Trophoblast cell (in vitro differentiated cells and primary cell): ENCODE measurements at regions not wholly inside any gene's neighbourhood (a gene's known extent, or its start where the extent isn't known, plus 50 kb on each side); places are given as distances from the start of the nearest gene placed in this dataset.

Experiments used
- DNase-seq, 2 donors: peaks; one replicate each; pipeline ENCODE4 v3.0.0-alpha.2; 2016
- H2AFZ ChIP-seq: 2 replicates; pipeline ENCODE4 v1.6.1; 2013; ENCODE audit warnings: low read length, moderate library complexity, mild to moderate bottlenecking; ENCODE audit not compliant: insufficient read depth, poor library complexity
- H2AK5ac ChIP-seq: 2 replicates; pipeline ENCODE4 v1.6.1; 2013; ENCODE audit warnings: mild to moderate bottlenecking, low read length
- H2BK120ac ChIP-seq: 2 replicates; pipeline ENCODE4 v1.6.1; 2013; ENCODE audit warnings: low read length, mild to moderate bottlenecking, moderate library complexity; ENCODE audit not compliant: insufficient read depth, poor library complexity
- H2BK12ac ChIP-seq: 2 replicates; pipeline ENCODE4 v1.6.1; 2013; ENCODE audit warnings: mild to moderate bottlenecking, low read length, moderate library complexity
- H2BK5ac ChIP-seq: 2 replicates; pipeline ENCODE4 v1.6.1; 2013; ENCODE audit warnings: low read length, low read depth, moderate library complexity, mild to moderate bottlenecking; ENCODE audit not compliant: poor library complexity
- H3K14ac ChIP-seq: 2 replicates; pipeline ENCODE4 v1.6.1; 2013; ENCODE audit warnings: mild to moderate bottlenecking, low read length
- H3K18ac ChIP-seq: 2 replicates; pipeline ENCODE4 v1.6.1; 2013; ENCODE audit warnings: mild to moderate bottlenecking, low read length
- H3K23ac ChIP-seq: 2 replicates; pipeline ENCODE4 v1.6.1; 2013; ENCODE audit warnings: low read length
- H3K27ac ChIP-seq: 2 replicates; pipeline ENCODE4 v1.5.1; 2013; ENCODE audit warnings: low read depth, mild to moderate bottlenecking, inconsistent platforms, low read length, moderate library complexity
- H3K27me3 ChIP-seq: 2 replicates; pipeline ENCODE4 v1.6.1; 2013; ENCODE audit warnings: inconsistent platforms, mild to moderate bottlenecking, low read length, moderate library complexity; ENCODE audit not compliant: insufficient read depth
- H3K36me3 ChIP-seq, 2 experiments: 1 replicate in 1 of 2; 2 replicates in 1 of 2; pipeline ENCODE4 v1.6.1; 2013; ENCODE audit warnings: low read length in 2 of 2, mild to moderate bottlenecking in 2 of 2, moderate library complexity in 1 of 2; ENCODE audit not compliant: insufficient read depth in 2 of 2, control insufficient read depth in 1 of 2
- H3K4ac ChIP-seq: 2 replicates; pipeline ENCODE4 v1.6.1; 2013; ENCODE audit warnings: low read depth, mild to moderate bottlenecking, low read length, moderate library complexity
- H3K4me1 ChIP-seq, 2 experiments: 1 replicate in 1 of 2; 2 replicates in 1 of 2; pipeline ENCODE4 v1.6.1; 2013; ENCODE audit warnings: low read length in 2 of 2, mild to moderate bottlenecking in 2 of 2, moderate library complexity in 1 of 2; ENCODE audit not compliant: insufficient read depth in 2 of 2, control insufficient read depth in 1 of 2
- H3K4me2 ChIP-seq: 2 replicates; pipeline ENCODE4 v1.6.1; 2013; ENCODE audit warnings: inconsistent platforms, mild to moderate bottlenecking, low read length, moderate library complexity
- H3K4me3 ChIP-seq: 2 replicates; pipeline ENCODE4 v1.5.1; 2013; ENCODE audit warnings: mild to moderate bottlenecking, low read depth, low read length, inconsistent platforms
- H3K79me1 ChIP-seq: one replicate; pipeline ENCODE4 v1.6.1; 2013; ENCODE audit warnings: low read length
- H3K79me2 ChIP-seq: 2 replicates; pipeline ENCODE4 v1.6.1; 2013; ENCODE audit warnings: low read length, mild to moderate bottlenecking; ENCODE audit not compliant: control insufficient read depth, insufficient read depth, poor library complexity
- H3K9ac ChIP-seq: 2 replicates; pipeline ENCODE4 v1.6.1; 2013; ENCODE audit warnings: mild to moderate bottlenecking, low read length
- H3K9me3 ChIP-seq: 2 replicates; pipeline ENCODE4 v1.6.1; 2013; ENCODE audit warnings: low read depth, mild to moderate bottlenecking, control low read depth, inconsistent platforms, low read length; ENCODE audit not compliant: insufficient read depth
- H4K12ac ChIP-seq: 2 replicates; pipeline ENCODE4 v1.6.1; 2013; ENCODE audit warnings: low read depth, mild to moderate bottlenecking, low read length, moderate library complexity
- H4K8ac ChIP-seq: 2 replicates; pipeline ENCODE4 v1.6.1; 2013; ENCODE audit warnings: low read depth, mild to moderate bottlenecking, low read length, moderate library complexity
- H4K91ac ChIP-seq: one replicate; pipeline ENCODE4 v1.6.1; 2013; ENCODE audit warnings: low read depth, mild to moderate bottlenecking, low read length, moderate library complexity
- WGBS: extraction: QIAGEN DNeasy Blood & Tissue Kit; methylation state at CpG from one replicate; pipeline ENCODE4 v1.1.7; 2013; ENCODE audit warnings: missing lambda C conversion rate; ENCODE audit not compliant: insufficient read length, insufficient coverage; ENCODE audit errors: extremely low coverage; 5-methylcytosine and 5-hydroxymethylcytosine counted together

DNA sequence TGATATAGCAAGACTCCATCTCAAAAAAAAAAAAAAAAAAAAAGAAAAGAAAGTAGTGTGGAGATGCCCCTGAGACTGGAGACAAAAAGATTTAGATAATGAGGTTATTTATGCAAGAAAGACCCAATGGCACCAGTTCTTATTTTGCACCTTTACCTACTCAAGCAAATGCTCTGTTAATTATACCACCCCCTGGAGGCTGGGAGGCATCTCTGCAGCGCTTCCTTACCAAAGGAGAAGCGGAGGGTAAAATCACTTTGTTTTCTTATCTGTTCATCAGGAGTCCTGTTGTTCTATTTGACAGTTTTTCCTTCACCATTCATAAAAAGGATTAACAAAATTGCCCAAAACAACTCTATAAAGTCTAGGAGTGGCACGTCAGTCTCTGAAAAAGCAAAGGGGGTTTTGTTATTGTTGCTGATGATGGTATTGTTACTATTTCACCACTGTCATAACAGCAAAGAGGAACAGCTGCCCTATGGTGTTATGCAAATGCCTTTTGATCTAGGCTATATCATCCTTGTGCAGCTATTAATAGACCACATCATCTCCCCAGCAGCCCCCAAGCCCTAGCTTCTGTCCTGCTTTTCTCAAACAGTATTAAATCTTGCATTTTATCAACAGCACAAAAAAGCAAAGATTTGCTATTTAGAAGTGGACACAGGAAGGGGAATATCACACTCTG, 174.0 kb downstream of the PALM2AKAP2 start:
- H2BK5ac ChIP-seq: no peak overlapping the region
- H3K4me2 ChIP-seq: no peak overlapping the region
- no peak overlapping the region for H3K4ac ChIP-seq
- H3K9ac ChIP-seq: no peak overlapping the region
- no CpG with 5 or more reads among the region's 3 CpGs for WGBS
- no peak overlapping the region for H2AFZ ChIP-seq
- H3K14ac ChIP-seq: no peak overlapping the region
- no peak overlapping the region for H2BK120ac ChIP-seq
- H3K4me1 ChIP-seq: no peaks in the 10 kb centered on the region
- no peaks in the 10 kb centered on the region for H3K9me3 ChIP-seq
- no peak overlapping the region for H3K18ac ChIP-seq
- no peak overlapping the region for H4K91ac ChIP-seq
- H3K79me1 ChIP-seq: no peaks in the 10 kb centered on the region
- H2AK5ac ChIP-seq: no peak overlapping the region
- H3K23ac ChIP-seq: no peak overlapping the region
- H3K79me2 ChIP-seq: no peaks in the 10 kb centered on the region
- no peaks in the 10 kb centered on the region for H3K27me3 ChIP-seq
- H3K36me3 ChIP-seq: no peaks in the 10 kb centered on the region
- H4K12ac ChIP-seq: no peak overlapping the region
- H4K8ac ChIP-seq: no peak overlapping the region
- H2BK12ac ChIP-seq: no peak overlapping the region
- H3K27ac ChIP-seq: no peak overlapping the region
- no peak for DNase-seq
- no peak overlapping the region for H3K4me3 ChIP-seq

GRCh38 chr9:109956717-109957440, 176.9 kb downstream of the PALM2AKAP2 start:
- Histone ChIP-seq H3K79me1 (no peaks in the 10 kb centered on the region), H3K4ac (no peak overlapping the region), H3K36me3 (no peaks in the 10 kb centered on the region), H4K8ac (no peak overlapping the region), H3K4me1 (no peaks in the 10 kb centered on the region), H2AK5ac (no peak overlapping the region), H2BK12ac (no peak overlapping the region), H3K23ac (no peak overlapping the region), H3K18ac (no peak overlapping the region), H2AFZ (no peak overlapping the region), H2BK5ac (no peak overlapping the region), H3K27ac (no peak overlapping the region), H3K9me3 (no peaks in the 10 kb centered on the region), H3K4me3 (no peak overlapping the region), H2BK120ac (no peak overlapping the region), H3K4me2 (no peak overlapping the region), H4K91ac (no peak overlapping the region), H4K12ac (no peak overlapping the region), H3K27me3 (no peaks in the 10 kb centered on the region), H3K9ac (no peak overlapping the region), H3K14ac (no peak overlapping the region), H3K79me2 (no peaks in the 10 kb centered on the region)
- no CpG with 5 or more reads among the region's 9 CpGs for WGBS
- peak in 1 of 2 donors; percentile 15 for DNase-seq

GRCh38 chr9:109959679-109960078, 179.7 kb downstream of the PALM2AKAP2 start:
- no peaks in the 10 kb centered on the region for H3K79me1 ChIP-seq
- WGBS: 100% methylated on average over 2 of the region's 4 CpGs
- no peak overlapping the region for H3K4ac ChIP-seq
- H3K23ac ChIP-seq: no peak overlapping the region
- no peak overlapping the region for H3K9ac ChIP-seq
- no peaks in the 10 kb centered on the region for H3K27me3 ChIP-seq
- no peak overlapping the region for H4K12ac ChIP-seq
- no peak overlapping the region for H3K18ac ChIP-seq
- no peak overlapping the region for H4K91ac ChIP-seq
- DNase-seq: no peak
- no peak overlapping the region for H2BK120ac ChIP-seq
- H3K4me1 ChIP-seq: no peaks in the 10 kb centered on the region
- no peak overlapping the region for H2AK5ac ChIP-seq
- no peak overlapping the region for H2AFZ ChIP-seq
- H3K79me2 ChIP-seq: no peaks in the 10 kb centered on the region
- no peak overlapping the region for H2BK12ac ChIP-seq
- no peak overlapping the region for H3K27ac ChIP-seq
- H4K8ac ChIP-seq: no peak overlapping the region
- no peaks in the 10 kb centered on the region for H3K9me3 ChIP-seq
- no peak overlapping the region for H3K14ac ChIP-seq
- H3K4me2 ChIP-seq: no peak overlapping the region
- H3K4me3 ChIP-seq: no peak overlapping the region
- no peaks in the 10 kb centered on the region for H3K36me3 ChIP-seq
- no peak overlapping the region for H2BK5ac ChIP-seq

DNA sequence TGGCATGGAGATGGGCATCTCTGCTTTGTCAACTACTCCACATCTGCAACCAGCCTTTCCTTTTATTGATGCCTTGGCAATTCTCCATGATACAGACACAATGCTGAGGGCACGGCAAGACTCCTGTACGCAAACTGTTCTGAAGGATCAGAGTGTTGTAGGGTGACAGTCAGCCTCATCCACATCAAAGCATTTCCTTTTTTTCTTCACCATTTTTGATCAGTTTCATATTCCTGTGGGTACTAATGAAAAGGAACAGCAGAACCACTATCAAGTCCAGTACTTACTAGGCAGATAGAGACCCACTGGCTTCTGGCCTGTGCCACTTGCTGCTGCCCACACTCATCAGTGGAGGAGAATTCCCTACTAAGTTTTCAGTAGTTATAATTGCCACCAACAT, 181.6 kb downstream of the PALM2AKAP2 start:
- Histone ChIP-seq H4K91ac (no peak overlapping the region), H3K4ac (no peak overlapping the region), H2BK12ac (no peak overlapping the region), H3K27ac (no peak overlapping the region), H3K79me1 (no peaks in the 10 kb centered on the region), H3K27me3 (no peaks in the 10 kb centered on the region), H3K4me1 (no peaks in the 10 kb centered on the region), H3K18ac (no peak overlapping the region), H2AK5ac (no peak overlapping the region), H3K9me3 (no peaks in the 10 kb centered on the region), H3K9ac (no peak overlapping the region), H3K14ac (no peak overlapping the region), H4K12ac (no peak overlapping the region), H3K23ac (no peak overlapping the region), H2BK120ac (no peak overlapping the region), H3K4me2 (no peak overlapping the region), H4K8ac (no peak overlapping the region), H3K79me2 (no peaks in the 10 kb centered on the region), H3K4me3 (no peak overlapping the region), H3K36me3 (no peaks in the 10 kb centered on the region), H2AFZ (no peak overlapping the region), H2BK5ac (no peak overlapping the region)
- DNase-seq: no peak
- no CpG with 5 or more reads among the region's 2 CpGs for WGBS
